HepG2 (cell line): ENCODE measurements at regions not wholly inside any gene's neighbourhood (a gene's known extent, or its start where the extent isn't known, plus 50 kb on each side); places are given as distances from the start of the nearest gene placed in this dataset.

ENCODE experiments used
- ATAC-seq: fragments of 200-7000 bp; cut with Tn5 transposase; 3 replicates; pipeline ENCODE4 v1.9.1; 2020; ENCODE audit warnings: mild to moderate bottlenecking, moderate library complexity
- BruUV-seq: library from RNA; stranded (reverse); fragments of 400-500 nt; replicated peaks from 2 replicates; lab custom pipeline; 2021; lab: Mats Ljungman, UMichigan
- CTCF ChIA-PET: fragments of 300-600 bp; formaldehyde crosslinking; extraction: SDS; loops from one replicate; lab custom pipeline; 2021; ENCODE audit warnings: low total read pairs, inconsistent platforms, low intra/inter-chr PET ratio; lab: Yijun Ruan, JAX
- POLR2A ChIA-PET: fragments of 350-600 bp; sonication (Branson Sonifier 250); formaldehyde crosslinking; loops from one replicate; lab custom pipeline; 2020; ENCODE audit warnings: antibody characterized with exemption, inconsistent platforms; lab: Yijun Ruan, JAX
- DNase-seq: peaks from one replicate; pipeline ENCODE4 v3.0.0-alpha.2; 2015; ENCODE audit warnings: low spot score
- FAIRE-seq: peaks from 3 replicates; lab custom pipeline; 2011; peaks lifted over from hg19 to GRCh38; lab: Jason Lieb, UNC
- H2AFZ ChIP-seq: one replicate; pipeline ENCODE4 v1.6.1; 2011; ENCODE audit warnings: low read length, inconsistent platforms
- H3K27ac ChIP-seq: fragments of 300-600 bp; 3 replicates; pipeline ENCODE4 v1.8.0; 2011; ENCODE audit warnings: mixed run types, mild to moderate bottlenecking, mixed read lengths, low read length, inconsistent platforms; ENCODE audit not compliant: insufficient read depth; ENCODE audit errors: extremely low read length
- H3K27me3 ChIP-seq, 2 experiments: fragments of 200-600 bp in 1 of 2; 2 replicates in 1 of 2; 3 replicates in 1 of 2; pipeline versions ENCODE4 v1.6.0 to v1.8.0; 2011; ENCODE audit warnings: low read length in 2 of 2, mild to moderate bottlenecking in 2 of 2, moderate library complexity in 2 of 2, inconsistent platforms in 1 of 2; ENCODE audit not compliant: insufficient read depth in 2 of 2, control insufficient read depth in 1 of 2
- H3K36me3 ChIP-seq, 2 experiments: fragments of 200-600 bp in 1 of 2; replicated peaks in 1 of 2; 2 replicates in 1 of 2; 3 replicates in 1 of 2; pipeline versions ENCODE4 v1.5.1 to v1.8.0; 2011; ENCODE audit warnings: low read length in 2 of 2, inconsistent platforms in 1 of 2; ENCODE audit not compliant: insufficient read depth in 2 of 2, control insufficient read depth in 1 of 2
- H3K4me1 ChIP-seq: 2 replicates; pipeline ENCODE4 v1.5.1; 2012; ENCODE audit warnings: low read length, inconsistent platforms; ENCODE audit not compliant: insufficient read depth
- H3K4me2 ChIP-seq: 2 replicates; pipeline ENCODE4 v1.6.0; 2011; ENCODE audit warnings: low read depth, low read length, inconsistent platforms
- H3K4me3 ChIP-seq, 3 experiments: fragments of 200-600 bp in 1 of 3; sonication (generic), shearing (Covaris generic) in 1 of 3; replicated peaks in 1 of 3; 2 replicates each; pipeline ENCODE4 v1.5.1; 2011 to 2016; ENCODE audit warnings: low read length in 3 of 3, inconsistent platforms in 2 of 3, low read depth in 2 of 3, mild to moderate bottlenecking in 2 of 3, control low read depth in 1 of 3, mixed read lengths in 1 of 3; ENCODE audit not compliant: insufficient read depth in 1 of 3
- H3K79me2 ChIP-seq: one replicate; pipeline ENCODE4 v1.6.1; 2011; ENCODE audit warnings: low read length, inconsistent platforms; ENCODE audit not compliant: insufficient read depth
- H3K9ac ChIP-seq: 2 replicates; pipeline ENCODE4 v1.6.0; 2011; ENCODE audit warnings: mild to moderate bottlenecking, low read depth, low read length, inconsistent platforms; ENCODE audit not compliant: insufficient read depth
- H3K9me3 ChIP-seq: 2 replicates; pipeline ENCODE4 v1.5.1; 2012; ENCODE audit warnings: mild to moderate bottlenecking, low read length
- H4K20me1 ChIP-seq: 2 replicates; pipeline ENCODE4 v1.6.0; 2011; ENCODE audit warnings: inconsistent platforms, mild to moderate bottlenecking, low read length, moderate library complexity; ENCODE audit not compliant: insufficient read depth
- NBN ChIP-seq: fragments of 450-650 bp; conservative IDR thresholded peaks from 2 replicates; pipeline ENCODE4 v1.6.1; 2017
- NFRKB ChIP-seq: fragments of 450-650 bp; IDR thresholded peaks from 2 replicates; pipeline ENCODE4 v1.6.1; 2017
- SP5 ChIP-seq: IDR thresholded peaks from 2 replicates; pipeline ENCODE4 v1.6.1; 2016; ENCODE audit warnings: low read depth, borderline replicate concordance
- TSC22D2 ChIP-seq: sonication (generic); formaldehyde crosslinking; IDR thresholded peaks from 2 replicates; pipeline ENCODE4 v1.5.1; 2020; ENCODE audit warnings: missing genetic modification reagents, mild to moderate bottlenecking, borderline replicate concordance
- ZC3H4 ChIP-seq: sonication (generic); formaldehyde crosslinking; IDR thresholded peaks from 2 replicates; pipeline ENCODE4 v1.4.0; 2020; ENCODE audit warnings: missing genetic modification reagents, borderline replicate concordance
- ZNF430 ChIP-seq: sonication (generic); formaldehyde crosslinking; IDR thresholded peaks from 2 replicates; pipeline ENCODE4 v1.9.0; 2021; ENCODE audit warnings: mild to moderate bottlenecking, missing genetic modification reagents
- ZNF549 ChIP-seq: sonication (generic); formaldehyde crosslinking; IDR thresholded peaks from 2 replicates; pipeline ENCODE4 v1.5.0; 2020; ENCODE audit warnings: missing genetic modification reagents
- ZNF776 ChIP-seq: sonication (generic); formaldehyde crosslinking; IDR thresholded peaks from 2 replicates; pipeline ENCODE4 v1.4.0; 2020; ENCODE audit warnings: mild to moderate bottlenecking, missing genetic modification reagents
- ZNF879 ChIP-seq: sonication (generic); formaldehyde crosslinking; IDR thresholded peaks from 2 replicates; pipeline ENCODE4 v1.8.1; 2023; ENCODE audit warnings: missing genetic modification reagents
- ZSCAN20 ChIP-seq: sonication (generic); formaldehyde crosslinking; IDR thresholded peaks from 2 replicates; pipeline ENCODE4 v1.4.0; 2020; ENCODE audit warnings: missing genetic modification reagents, mild to moderate bottlenecking, borderline replicate concordance
- ZSCAN21 ChIP-seq: sonication (generic); formaldehyde crosslinking; IDR thresholded peaks from 2 replicates; pipeline ENCODE4 v1.8.0; 2022; ENCODE audit warnings: mild to moderate bottlenecking, missing genetic modification reagents, moderate library complexity, borderline replicate concordance
- WGBS: methylation state at CpG from one replicate; pipeline ENCODE4 v1.1.6; 2017; ENCODE audit warnings: low lambda C conversion rate; 5-methylcytosine and 5-hydroxymethylcytosine counted together
- in situ Hi-C: cut with HindIII; loops from 2 replicates; pipeline ENCODE4 v1.10.0; 2017; ENCODE audit warnings: low pct_unique_long_range_greater_than_20kb; ENCODE audit not compliant: extremely low pct_ligation_motif_present
- intact Hi-C: fragments of 100-400 bp; cut with micrococcal nuclease; formaldehyde crosslinking; loops from one replicate; pipeline ENCODE4 v1.10.0; 2022; ENCODE audit not compliant: unreplicated experiment
- TF ChIP-seq, protein P1 (sequence below): sonication (generic); formaldehyde crosslinking; IDR thresholded peaks from 2 replicates; pipeline ENCODE4 v1.4.0; 2020; ENCODE audit warnings: missing genetic modification reagents, borderline replicate concordance
- TF ChIP-seq, protein P2 (sequence below): IDR thresholded peaks from 2 replicates; pipeline ENCODE4 v1.6.1; 2016; ENCODE audit warnings: low read depth, control low read depth

DNA sequence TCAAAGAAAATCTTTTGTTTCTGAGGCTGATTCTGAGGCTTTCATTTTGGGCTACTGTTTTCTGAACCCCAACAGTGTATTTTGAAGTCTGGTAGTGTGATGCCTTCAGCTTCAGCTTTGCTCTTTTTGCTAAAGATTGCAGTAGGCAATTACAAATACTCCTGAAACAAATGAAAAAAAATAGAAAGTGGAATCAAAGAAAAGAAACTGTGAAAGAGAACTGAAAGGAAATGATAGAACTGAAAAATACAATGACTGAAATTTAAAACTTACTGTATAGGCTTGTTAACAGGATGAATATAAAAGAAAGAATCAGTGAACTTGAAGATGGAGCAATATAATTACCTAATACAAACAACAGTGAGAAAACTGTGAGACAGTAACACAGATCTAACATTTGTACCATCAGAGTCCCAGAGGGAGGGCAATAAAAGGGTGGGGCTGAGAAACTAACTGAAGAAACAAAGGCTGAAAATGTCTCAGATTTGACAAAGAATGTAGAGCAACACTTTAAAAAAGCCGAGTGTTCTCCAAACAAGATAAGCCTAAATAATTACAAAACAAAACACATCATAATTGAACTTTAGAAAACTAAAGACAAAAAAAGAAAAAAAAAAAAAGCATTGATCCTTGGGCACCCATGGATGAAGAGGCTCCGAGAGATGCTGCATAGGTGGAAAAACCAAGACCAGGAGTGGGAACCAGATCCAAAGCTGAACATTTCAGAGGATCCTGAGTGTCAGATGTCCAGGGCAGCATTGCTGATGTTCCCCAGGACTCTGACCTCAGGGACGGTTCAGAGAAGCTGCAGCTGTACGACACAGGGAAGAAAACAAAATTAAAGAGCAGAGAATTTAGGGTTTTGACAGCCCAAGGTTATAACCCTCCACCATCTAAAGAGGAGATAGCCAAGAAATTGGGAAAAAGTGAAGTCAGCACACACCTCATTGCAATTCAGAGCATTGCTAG lies 223.2 kb upstream of the IGFBP3 start:
- DNase-seq: no peak
- ATAC-seq: no peak
- Histone ChIP-seq H3K4me3 (no peak overlapping the region), H3K27ac (no peak overlapping the region), H3K4me1 (peaks cover 19% of the 10 kb centered on the region), H3K9ac (no peak overlapping the region), H2AFZ (no peak overlapping the region), H3K4me2 (no peak overlapping the region; the same call in 1 of the 2 replicates), H4K20me1 (no peaks in the 10 kb centered on the region), H3K9me3 (no peaks in the 10 kb centered on the region), H3K27me3 (no peaks in the 10 kb centered on the region), H3K36me3 (no peaks in the 10 kb centered on the region), H3K79me2 (no peaks in the 10 kb centered on the region)
- BruUV-seq: no TSS peak
- in situ Hi-C loops (no loop called here), intact Hi-C loops (no loop called here)
- ChIA-PET CTCF (no interaction called here), POLR2A (no interaction called here)
- no peak for TF ChIP-seq ZSCAN20 (CRISPR knock-in tag)
- TF ChIP-seq NFRKB: no peak
- TF ChIP-seq ZSCAN21 (CRISPR knock-in tag): no peak
- TF ChIP-seq ZNF430 (CRISPR knock-in tag): no peak
- 9% methylated on average over 4 of the region's 4 CpGs for WGBS
- no peak for FAIRE-seq

DNA sequence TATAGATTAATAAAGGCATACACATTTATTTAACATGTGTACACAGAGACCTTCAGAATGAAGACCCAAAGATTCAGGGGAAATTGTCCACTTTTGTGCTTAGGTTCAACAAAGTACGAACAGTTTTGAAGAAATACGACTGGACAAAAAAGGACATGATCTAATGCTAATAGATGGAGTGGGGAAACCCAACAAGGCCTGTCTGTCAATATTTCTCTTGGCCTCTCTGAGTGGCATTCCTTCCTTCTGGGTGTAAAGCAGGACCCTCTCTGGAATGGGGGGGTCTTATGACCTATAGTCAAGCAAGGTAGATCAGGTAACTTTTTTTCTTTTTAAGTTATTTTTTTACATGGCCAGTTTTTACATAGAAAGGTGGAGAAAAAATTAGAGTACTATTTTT lies 222.3 kb upstream of the IGFBP3 start:
- no TSS peak for BruUV-seq
- 80% methylated on average over 2 of the region's 2 CpGs for WGBS
- TF ChIP-seq SP5: no peak
- TF ChIP-seq ZNF776 (CRISPR knock-in tag): no peak
- TF ChIP-seq, protein P1, sequence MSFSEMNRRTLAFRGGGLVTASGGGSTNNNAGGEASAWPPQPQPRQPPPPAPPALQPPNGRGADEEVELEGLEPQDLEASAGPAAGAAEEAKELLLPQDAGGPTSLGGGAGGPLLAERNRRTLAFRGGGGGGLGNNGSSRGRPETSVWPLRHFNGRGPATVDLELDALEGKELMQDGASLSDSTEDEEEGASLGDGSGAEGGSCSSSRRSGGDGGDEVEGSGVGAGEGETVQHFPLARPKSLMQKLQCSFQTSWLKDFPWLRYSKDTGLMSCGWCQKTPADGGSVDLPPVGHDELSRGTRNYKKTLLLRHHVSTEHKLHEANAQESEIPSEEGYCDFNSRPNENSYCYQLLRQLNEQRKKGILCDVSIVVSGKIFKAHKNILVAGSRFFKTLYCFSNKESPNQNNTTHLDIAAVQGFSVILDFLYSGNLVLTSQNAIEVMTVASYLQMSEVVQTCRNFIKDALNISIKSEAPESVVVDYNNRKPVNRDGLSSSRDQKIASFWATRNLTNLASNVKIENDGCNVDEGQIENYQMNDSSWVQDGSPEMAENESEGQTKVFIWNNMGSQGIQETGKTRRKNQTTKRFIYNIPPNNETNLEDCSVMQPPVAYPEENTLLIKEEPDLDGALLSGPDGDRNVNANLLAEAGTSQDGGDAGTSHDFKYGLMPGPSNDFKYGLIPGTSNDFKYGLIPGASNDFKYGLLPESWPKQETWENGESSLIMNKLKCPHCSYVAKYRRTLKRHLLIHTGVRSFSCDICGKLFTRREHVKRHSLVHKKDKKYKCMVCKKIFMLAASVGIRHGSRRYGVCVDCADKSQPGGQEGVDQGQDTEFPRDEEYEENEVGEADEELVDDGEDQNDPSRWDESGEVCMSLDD (CRISPR knock-in tag): no peak
- TF ChIP-seq NBN: no peak
- TF ChIP-seq ZC3H4 (CRISPR knock-in tag): no peak
- TF ChIP-seq ZNF549: no peak
- TF ChIP-seq TSC22D2 (CRISPR knock-in tag): no peak
- TF ChIP-seq, protein P2, sequence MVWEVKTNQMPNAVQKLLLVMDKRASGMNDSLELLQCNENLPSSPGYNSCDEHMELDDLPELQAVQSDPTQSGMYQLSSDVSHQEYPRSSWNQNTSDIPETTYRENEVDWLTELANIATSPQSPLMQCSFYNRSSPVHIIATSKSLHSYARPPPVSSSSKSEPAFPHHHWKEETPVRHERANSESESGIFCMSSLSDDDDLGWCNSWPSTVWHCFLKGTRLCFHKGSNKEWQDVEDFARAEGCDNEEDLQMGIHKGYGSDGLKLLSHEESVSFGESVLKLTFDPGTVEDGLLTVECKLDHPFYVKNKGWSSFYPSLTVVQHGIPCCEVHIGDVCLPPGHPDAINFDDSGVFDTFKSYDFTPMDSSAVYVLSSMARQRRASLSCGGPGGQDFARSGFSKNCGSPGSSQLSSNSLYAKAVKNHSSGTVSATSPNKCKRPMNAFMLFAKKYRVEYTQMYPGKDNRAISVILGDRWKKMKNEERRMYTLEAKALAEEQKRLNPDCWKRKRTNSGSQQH (CRISPR knock-in tag): no peak
- TF ChIP-seq ZNF879 (CRISPR knock-in tag): no peak

More for the DNA sequence above, 222.3 kb upstream of the IGFBP3 start:
- Histone ChIP-seq H3K27me3 (no peaks in the 10 kb centered on the region), H3K4me3 (no peak overlapping the region), H2AFZ (no peak overlapping the region), H3K79me2 (no peaks in the 10 kb centered on the region), H3K27ac (no peak overlapping the region), H3K4me2 (no peak overlapping the region), H3K36me3 (no peaks in the 10 kb centered on the region), H3K9ac (no peak overlapping the region), H3K4me1 (peaks cover 19% of the 10 kb centered on the region), H4K20me1 (no peaks in the 10 kb centered on the region), H3K9me3 (no peaks in the 10 kb centered on the region)
- in situ Hi-C loops (no loop called here), intact Hi-C loops (no loop called here)
- ChIA-PET CTCF (no interaction called here), POLR2A (no interaction called here)
- no peak for ATAC-seq
- DNase-seq: no peak
- no peak for FAIRE-seq
